Stomach (tissue), 4 donors: ENCODE measurements at regions not wholly inside any gene's neighbourhood (a gene's known extent, or its start where the extent isn't known, plus 50 kb on each side); places are given as distances from the start of the nearest gene placed in this dataset.

ENCODE experiments used
- POLR2A ChIP-seq, 4 donors: fragments of 450-650 bp; IDR thresholded peaks; one replicate each; pipeline ENCODE4 v1.6.1; 2016; ENCODE audit warnings: antibody characterized with exemption in 4 of 4, control low read depth in 2 of 4, mild to moderate bottlenecking in 1 of 4, moderate library complexity in 1 of 4
- POLR2AphosphoS5 ChIP-seq, 3 donors: sonication (generic); formaldehyde crosslinking; IDR thresholded peaks; one replicate each; pipeline ENCODE4 v1.6.1; 2016; ENCODE audit warnings: antibody characterized with exemption in 3 of 3

- TF ChIP-seq POLR2AphosphoS5 (IDR thresholded peaks at IDR 0.05) (no peak), POLR2A (IDR thresholded peaks at IDR 0.05) (no peak)
Observed at GRCh38 chr1:30418061-30418938, 305.1 kb downstream of the MATN1 start.
